GM19239 (cell line): ENCODE measurements at regions not wholly inside any gene's neighbourhood (a gene's known extent, or its start where the extent isn't known, plus 50 kb on each side); places are given as distances from the start of the nearest gene placed in this dataset.
"Not testable (repeated sequence)": the region's sequence is repeated elsewhere in the genome, so short reads cannot be mapped to it uniquely, and the experiment has no call there.

Experiments used
- DNase-seq: peaks from one replicate; pipeline ENCODE4 v3.0.0; 2011; ENCODE audit warnings: low spot score; ENCODE audit not compliant: insufficient read length
- FAIRE-seq: peaks from 2 replicates; lab custom pipeline; 2011; peaks lifted over from hg19 to GRCh38; lab: Jason Lieb, UNC

- no peak for DNase-seq
- no peak for FAIRE-seq
Observed at GRCh38 chr6:103872233-103872632, 987.5 kb downstream of the HACE1 start.

- FAIRE-seq (no peak), DNase-seq (no peak)
Observed at GRCh38 chr6:103870970-103871369, 988.7 kb downstream of the HACE1 start.

- DNase-seq (no peak), FAIRE-seq (no peak)
Observed at GRCh38 chr6:103862297-103862696, 997.4 kb downstream of the HACE1 start.

- FAIRE-seq (no peak), DNase-seq (no peak)
Observed at GRCh38 chr6:103858003-103858402, 1001.7 kb downstream of the HACE1 start.

- DNase-seq: no peak
Observed at GRCh38 chr6:103855750-103856149, 1004.0 kb downstream of the HACE1 start.

GRCh38 chr6:103854059-103854458, 1005.7 kb downstream of the HACE1 start:
- DNase-seq (no peak), FAIRE-seq (no peak)

More at GRCh38 chr6:103855750-103856149, 1004.0 kb downstream of the HACE1 start:
- no peak for FAIRE-seq

- FAIRE-seq: no peak
- no peak for DNase-seq
Observed at GRCh38 chr6:103838457-103838856, 1021.3 kb downstream of the HACE1 start.

- FAIRE-seq: no peak
- no peak for DNase-seq
Observed at GRCh38 chr6:103826209-103826608, 1033.5 kb downstream of the HACE1 start.

- FAIRE-seq: no peak
- DNase-seq: no peak
Observed at GRCh38 chr6:103820148-103820547, 1039.6 kb downstream of the HACE1 start.

- DNase-seq (no peak), FAIRE-seq (no peak)
Observed at GRCh38 chr6:103819509-103819908, 1040.2 kb downstream of the HACE1 start.

GRCh38 chr6:103812970-103813369, 1046.7 kb downstream of the HACE1 start:
- FAIRE-seq (no peak), DNase-seq (no peak)

- not testable (repeated sequence) for DNase-seq, FAIRE-seq
Observed at GRCh38 chr6:103801901-103802479, 1057.7 kb downstream of the HACE1 start.

GRCh38 chr6:103799971-103800670, 1059.6 kb downstream of the HACE1 start:
- no peak for DNase-seq
- FAIRE-seq: no peak

- no peak for DNase-seq
- FAIRE-seq: no peak
Observed at GRCh38 chr6:103798166-103798565, 1061.6 kb downstream of the HACE1 start.

GRCh38 chr6:103797738-103798137, 1062.0 kb downstream of the HACE1 start:
- FAIRE-seq: no peak
- no peak for DNase-seq

GRCh38 chr6:103791458-103791857, 1068.3 kb downstream of the HACE1 start:
- DNase-seq (no peak), FAIRE-seq (no peak)

- DNase-seq (no peak), FAIRE-seq (no peak)
Observed at GRCh38 chr6:103784117-103784516, 1075.6 kb downstream of the HACE1 start.

- no peak for DNase-seq
- no peak for FAIRE-seq
Observed at GRCh38 chr6:103783329-103783728, 1076.4 kb downstream of the HACE1 start.

- FAIRE-seq (no peak), DNase-seq (no peak)
Observed at GRCh38 chr6:103769431-103769830, 1090.3 kb downstream of the HACE1 start.

GRCh38 chr6:103750603-103751002, 1109.1 kb downstream of the HACE1 start:
- no peak for DNase-seq
- FAIRE-seq: no peak

GRCh38 chr6:103734016-103734415, 1125.7 kb downstream of the HACE1 start:
- FAIRE-seq (no peak), DNase-seq (no peak)

- DNase-seq (no peak), FAIRE-seq (no peak)
Observed at GRCh38 chr6:103729658-103730057, 1130.1 kb downstream of the HACE1 start.
